ENCODE measurements at regions not wholly inside any gene's neighbourhood (a gene's known extent, or its start where the extent isn't known, plus 50 kb on each side); places are given as distances from the start of the nearest gene placed in this dataset.
"Not testable (repeated sequence)": the region's sequence is repeated elsewhere in the genome, so short reads cannot be mapped to it uniquely, and the experiment has no call there.

- Histone ChIP-seq H3K27me3 (no peaks in the 10 kb centered on the region), H3K4me3 (no peak overlapping the region), H3K4me1 (no peaks in the 10 kb centered on the region), H3K27ac (no peak overlapping the region), H3K36me3 (no peaks in the 10 kb centered on the region), H3K9me3 (no peaks in the 10 kb centered on the region)
- no peak for TF ChIP-seq POLR2AphosphoS5 (IDR thresholded peaks at IDR 0.05)
- TF ChIP-seq EP300 (IDR thresholded peaks at IDR 0.05), result no peak
- TF ChIP-seq POLR2A (IDR thresholded peaks at IDR 0.05), result no peak
- no peak for TF ChIP-seq CTCF (IDR thresholded peaks at IDR 0.05)
- intact Hi-C loops (cut with DNase I; ENCODE audit: low total_unique reads), result no loop called here
- 32 to 63% (median 46%) methylated on average over 3 to 13 of the region's 13 CpGs; no CpG with 5 or more reads in 2 of the 5 donors for WGBS, 5 donors
- no peak for DNase-seq
Observed at GRCh38 chrY:12490558-12491209, 210.3 kb upstream of the USP9Y start.

GRCh38 chrY:12492218-12492617 is 208.8 kb upstream of the USP9Y start:
- no peak for DNase-seq
- no peak overlapping the region for H3K27ac ChIP-seq
- H3K4me3 ChIP-seq, result no peak overlapping the region
- H3K36me3 ChIP-seq, result no peaks in the 10 kb centered on the region
- 87 to 95% (median 92%) methylated on average over 1 of the region's 1 CpG; no CpG with 5 or more reads in 2 of the 5 donors for WGBS, 5 donors
- H3K4me1 ChIP-seq, result no peaks in the 10 kb centered on the region
- intact Hi-C loops (cut with DNase I; ENCODE audit: low total_unique reads), result no loop called here
- TF ChIP-seq POLR2A (IDR thresholded peaks at IDR 0.05) (no peak), CTCF (IDR thresholded peaks at IDR 0.05) (no peak), EP300 (IDR thresholded peaks at IDR 0.05) (no peak), POLR2AphosphoS5 (IDR thresholded peaks at IDR 0.05) (no peak)
- no peaks in the 10 kb centered on the region for H3K9me3 ChIP-seq
- H3K27me3 ChIP-seq, result no peaks in the 10 kb centered on the region

GRCh38 chrY:12496007-12496406 is 205.0 kb upstream of the USP9Y start:
- Histone ChIP-seq H3K36me3 (no peaks in the 10 kb centered on the region), H3K9me3 (no peaks in the 10 kb centered on the region), H3K4me3 (no peak overlapping the region), H3K4me1 (no peaks in the 10 kb centered on the region), H3K27me3 (no peaks in the 10 kb centered on the region), H3K27ac (no peak overlapping the region)
- 57 to 83% (median 81%) methylated on average over 1 to 2 of the region's 2 CpGs; no CpG with 5 or more reads in 2 of the 5 donors for WGBS, 5 donors
- intact Hi-C loops (cut with DNase I; ENCODE audit: low total_unique reads), result no loop called here
- no peak for TF ChIP-seq EP300 (IDR thresholded peaks at IDR 0.05)
- TF ChIP-seq POLR2AphosphoS5 (IDR thresholded peaks at IDR 0.05), result no peak
- no peak for TF ChIP-seq POLR2A (IDR thresholded peaks at IDR 0.05)
- no peak for TF ChIP-seq CTCF (IDR thresholded peaks at IDR 0.05)
- no peak for DNase-seq

- Histone ChIP-seq H3K27me3 (no peaks in the 10 kb centered on the region), H3K4me1 (no peaks in the 10 kb centered on the region), H3K4me3 (no peak overlapping the region), H3K36me3 (no peaks in the 10 kb centered on the region), H3K9me3 (no peaks in the 10 kb centered on the region), H3K27ac (no peak overlapping the region)
- WGBS, 5 donors, result 90 to 95% (median 94%) methylated on average over 2 to 3 of the region's 3 CpGs; no CpG with 5 or more reads in 2 of the 5 donors
- TF ChIP-seq CTCF (IDR thresholded peaks at IDR 0.05) (no peak), EP300 (IDR thresholded peaks at IDR 0.05) (no peak), POLR2A (IDR thresholded peaks at IDR 0.05) (no peak), POLR2AphosphoS5 (IDR thresholded peaks at IDR 0.05) (no peak)
- no peak for DNase-seq
- intact Hi-C loops (cut with DNase I; ENCODE audit: low total_unique reads), result no loop called here
Observed at GRCh38 chrY:12500096-12500495, 200.9 kb upstream of the USP9Y start.

GRCh38 chrY:12504028-12504427 is 197.0 kb upstream of the USP9Y start:
- DNase-seq; H3K4me1 ChIP-seq; H3K9me3 ChIP-seq; H3K27me3 ChIP-seq; H3K36me3 ChIP-seq; H3K4me3 ChIP-seq; intact Hi-C loops (cut with DNase I; ENCODE audit: low total_unique reads); H3K27ac ChIP-seq: not testable (repeated sequence)
- WGBS, 5 donors, result 74 to 82% (median 79%) methylated on average over 4 of the region's 4 CpGs; no CpG with 5 or more reads in 2 of the 5 donors

Data from stomach (tissue), 8 donors.